HG02852 (cell line): ENCODE measurements at regions not wholly inside any gene's neighbourhood (a gene's known extent, or its start where the extent isn't known, plus 50 kb on each side); places are given as distances from the start of the nearest gene placed in this dataset.
"Not testable (repeated sequence)": the region's sequence is repeated elsewhere in the genome, so short reads cannot be mapped to it uniquely, and the experiment has no call there.

Experiments used
- ATAC-seq: cut with Tn5 transposase; IDR thresholded peaks from one replicate; pipeline ENCODE4 v1.9.1; 2021; ENCODE audit warnings: mild to moderate bottlenecking, moderate library complexity; ENCODE audit not compliant: unreplicated experiment

GRCh38 chr7:20466543-20467021, 135.9 kb downstream of the ITGB8 start:
- no peak for ATAC-seq

- no peak for ATAC-seq
These were observed 139.4 kb downstream of the ITGB8 start for GRCh38 chr7:20470082-20470481.

- no peak for ATAC-seq
These were observed 140.0 kb downstream of the ITGB8 start for GRCh38 chr7:20470726-20471125.

GRCh38 chr7:20474249-20474648, 141.2 kb upstream of the ABCB5 start:
- no peak for ATAC-seq

GRCh38 chr7:20475756-20476155, 139.7 kb upstream of the ABCB5 start:
- ATAC-seq: no peak

DNA sequence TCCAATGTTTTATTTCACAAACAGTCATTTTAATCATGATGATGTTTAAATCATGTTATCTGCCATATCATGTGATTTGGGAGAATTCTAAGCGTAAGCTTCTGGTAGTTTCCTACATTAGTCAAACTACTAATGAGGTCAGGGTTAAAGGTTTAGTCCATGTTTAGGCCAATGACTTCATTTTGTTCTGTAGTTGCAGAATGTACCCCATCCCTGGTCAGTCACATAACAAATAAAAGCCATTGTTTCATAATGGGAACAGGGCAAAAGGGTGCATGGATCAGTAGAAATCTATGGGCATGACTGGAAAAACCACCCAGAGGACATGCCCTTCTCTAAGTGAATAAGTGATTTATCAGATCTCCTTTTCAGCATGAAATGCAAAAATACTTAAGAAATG, 138.4 kb upstream of the ABCB5 start:
- no peak for ATAC-seq

DNA sequence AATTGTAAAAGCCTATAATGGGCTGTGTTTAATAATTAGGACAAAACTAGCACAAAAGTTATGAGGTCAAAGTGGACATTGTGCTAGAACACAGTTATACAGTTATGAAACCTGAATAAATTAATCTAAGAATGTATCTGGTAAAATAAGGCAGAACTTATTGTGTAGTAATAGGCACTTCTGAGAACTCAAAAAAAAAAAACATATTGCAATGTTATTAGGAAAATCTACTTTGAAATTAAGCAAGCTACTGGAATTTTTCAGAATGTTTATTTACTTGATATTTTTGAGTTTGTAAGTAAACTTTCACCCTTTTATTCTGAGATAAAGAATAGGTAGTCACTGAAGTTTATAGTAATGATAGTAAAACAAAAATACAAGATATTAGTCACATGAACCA, 135.8 kb upstream of the ABCB5 start:
- ATAC-seq: no peak

GRCh38 chr7:20482071-20482470, 133.4 kb upstream of the ABCB5 start:
- no peak for ATAC-seq

- no peak for ATAC-seq
These were observed 131.1 kb upstream of the ABCB5 start for GRCh38 chr7:20484356-20484755.

- ATAC-seq: no peak
These were observed 126.6 kb upstream of the ABCB5 start for GRCh38 chr7:20488850-20489249.

DNA sequence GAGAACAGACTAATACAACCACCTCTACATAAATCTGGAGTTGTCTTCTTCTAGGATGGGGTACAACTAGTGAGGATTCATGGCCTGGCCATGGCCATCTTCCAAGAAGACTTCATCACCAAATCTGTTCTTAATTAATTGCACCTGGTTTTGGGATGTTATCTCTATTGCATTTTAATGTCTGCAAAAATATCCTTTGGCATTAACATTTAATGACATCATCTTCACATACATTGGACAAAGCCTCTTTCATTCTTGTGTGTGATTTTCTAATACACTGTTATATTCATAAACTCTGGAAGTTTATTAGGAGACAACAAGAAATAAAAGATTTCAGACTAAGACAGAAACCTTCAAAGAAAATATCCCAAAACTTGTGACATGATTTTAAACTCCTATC, 124.2 kb upstream of the ABCB5 start:
- ATAC-seq: no peak

DNA sequence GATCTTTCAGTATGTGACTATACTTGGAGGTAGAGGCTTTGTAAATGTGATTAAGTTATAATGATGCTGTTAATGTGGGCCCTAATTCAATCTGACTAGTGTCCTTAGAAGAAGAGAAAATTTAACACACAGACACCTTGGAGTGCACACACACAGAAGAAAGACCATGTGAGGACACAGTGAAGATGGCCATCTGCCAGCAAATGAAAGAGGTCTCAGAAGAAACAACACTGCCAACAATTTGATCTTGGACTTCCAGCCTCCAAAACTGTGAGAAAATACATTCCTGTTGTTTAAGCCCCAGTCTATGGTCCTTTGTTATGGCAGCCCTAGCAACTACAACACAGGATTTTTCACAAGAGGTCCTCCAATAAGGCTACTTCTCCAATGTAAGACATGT, 120.9 kb upstream of the ABCB5 start:
- no peak for ATAC-seq

GRCh38 chr7:20501473-20501872, 114.0 kb upstream of the ABCB5 start:
- ATAC-seq: not testable (repeated sequence)

DNA sequence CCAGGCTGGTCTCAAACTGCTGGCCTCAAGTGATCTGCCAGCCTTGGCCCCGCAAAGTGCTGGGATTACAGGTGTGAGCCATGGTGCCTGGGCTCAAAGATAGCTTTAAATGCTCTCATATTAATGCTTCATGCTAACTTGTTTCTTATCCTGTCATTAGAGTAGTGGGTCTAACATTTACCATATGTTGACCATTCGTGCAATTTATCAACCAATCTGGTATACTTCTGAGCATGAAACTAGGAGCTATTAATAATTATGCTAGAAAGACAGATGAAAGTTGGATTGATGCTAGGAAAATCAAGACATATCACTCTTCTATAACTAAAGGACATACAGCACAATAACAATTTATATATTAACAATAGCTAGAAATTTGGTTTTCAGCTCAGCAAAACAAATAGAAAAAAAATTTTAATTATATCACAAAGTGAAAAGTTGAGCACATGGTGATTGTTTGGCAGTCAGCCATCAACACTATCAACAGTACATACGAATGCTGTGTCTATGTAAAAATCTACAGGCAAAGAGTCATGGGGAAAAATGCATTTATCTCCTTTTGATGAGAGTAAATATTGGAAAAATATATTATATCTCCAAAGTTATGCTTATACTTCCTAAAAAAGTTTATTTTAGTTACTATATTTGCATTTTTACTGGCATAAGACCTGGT, 112.1 kb upstream of the ABCB5 start:
- no peak for ATAC-seq

GRCh38 chr7:20504060-20504459, 111.4 kb upstream of the ABCB5 start:
- no peak for ATAC-seq

DNA sequence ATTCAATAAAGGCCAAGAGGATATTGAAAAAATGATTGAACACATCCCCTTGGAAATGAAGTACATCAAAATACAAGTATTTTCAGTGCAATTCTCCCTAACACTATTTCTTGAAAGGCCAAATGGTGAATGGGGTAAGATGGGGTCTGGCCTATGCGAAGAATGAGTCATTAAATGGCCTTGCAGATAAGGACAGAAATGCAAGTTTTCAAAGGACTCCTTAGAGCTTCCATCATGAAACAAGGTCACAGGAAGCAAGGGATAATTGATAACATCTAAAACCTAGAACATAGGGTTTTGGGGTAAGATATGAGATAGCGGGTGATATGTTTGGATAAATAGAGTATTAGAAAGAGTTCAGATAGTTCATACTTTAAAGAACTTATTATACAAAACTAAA, 109.3 kb upstream of the ABCB5 start:
- ATAC-seq: no peak

DNA sequence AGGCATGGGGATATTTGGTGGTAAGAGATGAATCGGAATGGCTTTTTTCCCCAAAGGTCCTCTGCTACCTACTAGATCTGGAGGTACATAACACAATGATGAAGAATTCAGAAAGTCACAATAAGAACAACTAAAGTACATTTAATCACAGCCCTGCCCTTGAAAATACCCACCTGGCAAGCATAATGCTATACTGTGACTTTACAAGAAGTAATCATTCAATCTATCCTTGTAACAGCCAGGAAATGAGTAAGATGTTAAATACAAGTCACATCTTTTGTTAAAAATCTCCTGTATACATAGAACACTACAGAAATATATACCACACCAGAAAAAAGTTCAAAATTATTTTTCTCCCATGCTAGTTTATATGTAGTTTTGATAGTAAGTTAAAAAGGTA, 108.3 kb upstream of the ABCB5 start:
- no peak for ATAC-seq

GRCh38 chr7:20508109-20508508, 107.4 kb upstream of the ABCB5 start:
- no peak for ATAC-seq

GRCh38 chr7:20509892-20510572, 105.4 kb upstream of the ABCB5 start:
- ATAC-seq: no peak

GRCh38 chr7:20510573-20510900, 104.9 kb upstream of the ABCB5 start:
- ATAC-seq: no peak

DNA sequence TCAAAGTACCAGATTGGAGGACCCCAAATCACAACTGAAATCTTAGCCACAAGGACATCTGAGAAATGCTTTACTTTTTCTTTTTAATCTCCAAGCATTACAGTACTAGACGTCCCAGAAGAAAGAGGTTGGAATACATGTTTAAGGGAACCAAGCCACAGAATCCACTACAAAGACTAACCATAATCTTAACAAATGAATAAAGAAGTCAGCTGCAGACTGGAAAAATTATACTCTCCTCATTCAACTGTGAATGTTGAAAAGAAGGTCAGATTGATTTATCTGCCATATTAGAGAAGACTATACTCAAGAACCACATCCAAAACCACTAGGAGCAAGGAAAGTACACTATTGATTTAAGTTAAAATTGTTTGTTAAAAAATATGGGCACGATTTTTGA, 102.1 kb upstream of the ABCB5 start:
- ATAC-seq: no peak

GRCh38 chr7:20513897-20514296, 101.6 kb upstream of the ABCB5 start:
- no peak for ATAC-seq

DNA sequence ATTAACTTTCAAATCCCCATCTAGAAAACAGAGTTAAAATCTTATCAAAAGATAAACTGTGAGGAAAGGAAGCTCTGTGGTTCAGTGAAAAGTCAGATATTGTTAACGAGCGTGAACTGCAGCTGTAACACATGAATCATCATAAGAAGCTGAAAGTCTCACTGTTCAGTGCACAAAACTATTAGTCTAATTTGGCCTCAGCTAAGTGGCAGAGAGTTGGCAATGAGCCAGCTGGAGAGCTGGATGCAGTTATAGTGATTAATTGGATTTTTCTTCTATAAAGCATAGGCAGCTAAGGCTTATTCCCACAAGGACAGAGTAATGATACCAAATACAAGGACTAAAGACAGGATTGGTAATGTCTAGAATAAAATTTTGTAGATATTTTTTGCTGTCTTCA, 101.1 kb upstream of the ABCB5 start:
- ATAC-seq: no peak
